ENCODE measurements at regions not wholly inside any gene's neighbourhood (a gene's known extent, or its start where the extent isn't known, plus 50 kb on each side); places are given as distances from the start of the nearest gene placed in this dataset.

DNA sequence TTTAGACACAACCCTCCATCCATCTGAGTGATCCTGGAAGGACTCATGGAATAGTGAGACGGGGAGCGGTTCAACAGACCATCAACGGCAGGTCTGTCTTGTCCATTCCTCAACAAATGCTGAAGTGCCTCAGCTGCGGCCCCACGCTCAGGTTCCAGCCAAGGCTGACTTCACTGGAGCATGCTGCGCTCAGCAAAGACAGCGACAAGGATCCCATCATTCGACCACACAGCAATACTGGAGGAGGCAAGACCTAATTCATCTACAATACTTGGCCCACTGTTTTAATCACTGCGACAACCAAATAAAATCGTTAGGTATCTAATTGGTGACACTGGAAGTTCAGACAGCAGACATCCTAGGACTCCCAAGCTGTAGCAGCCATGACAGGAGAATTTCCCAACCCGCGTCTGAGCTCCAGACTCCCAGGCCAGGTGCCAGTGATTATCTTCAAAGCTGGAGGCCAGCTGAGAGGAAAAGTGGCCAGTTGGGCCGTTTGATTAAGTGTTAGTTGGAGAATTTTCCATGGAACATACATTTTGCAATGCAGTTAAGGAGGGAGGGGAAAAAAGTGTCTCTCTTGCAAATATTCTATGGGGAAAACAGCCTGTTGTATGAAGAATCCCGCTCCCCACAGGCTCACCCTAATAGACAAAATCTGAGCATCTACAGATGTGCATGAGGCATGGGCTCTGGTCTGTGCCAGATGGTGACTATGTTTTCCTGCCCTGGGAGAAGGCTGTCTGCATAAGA lies 92.5 kb upstream of the SLC35G4 start:
- DNase-seq (ENCODE audit: unreplicated experiment) = no peak
- Mint-ChIP-seq H3K36me3 (ENCODE audit: insufficient read depth, unreplicated experiment) (no peaks in the 10 kb centered on the region), H3K4me1 (ENCODE audit: insufficient read depth, unreplicated experiment) (peaks cover 6% of the 10 kb centered on the region)

DNA sequence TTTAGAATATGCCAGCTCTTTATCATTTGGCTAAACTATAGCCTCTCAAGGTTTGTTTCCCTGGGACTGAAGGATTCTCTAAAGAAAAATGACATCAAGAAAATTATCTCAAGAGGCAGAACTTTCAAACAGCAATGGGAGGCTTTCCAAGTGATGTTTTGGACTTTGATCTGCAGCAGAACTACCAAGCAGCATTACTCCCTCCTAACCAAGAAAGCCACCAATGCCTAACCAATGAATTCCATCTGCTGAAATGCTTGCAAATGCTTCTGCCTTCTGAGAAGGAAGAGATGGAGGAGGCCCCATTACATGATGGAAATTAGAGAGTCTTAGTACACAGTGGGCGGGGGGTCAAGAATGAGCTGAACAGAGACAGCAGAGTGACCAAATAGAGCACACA lies 95.1 kb upstream of the SLC35G4 start:
- no TSS peak for BruUV-seq (replicated peaks)
- POLR2A ChIA-PET = interaction anchor here (1.1 kb wide), 1 partner anchor 353 kb away, joined by 3 read pairs; no protein-coding TSS in a partner anchor

More for the DNA sequence above, 92.5 kb upstream of the SLC35G4 start:
- intact Hi-C loops (cut with micrococcal nuclease) = loop anchor here (10.0 kb wide), 1 partner anchor 132 kb away; no protein-coding TSS in a partner anchor
- ChIA-PET CTCF (interaction anchor here (0.5 to 4.2 kb wide), 5 partner anchors 138 to 305 kb away, joined by 3 to 41 read pairs (median 3); no protein-coding TSS in a partner anchor), POLR2A (no interaction called here)
- H3K27me3 Mint-ChIP-seq (ENCODE audit: insufficient read depth, unreplicated experiment) = peaks cover 17% of the 10 kb centered on the region
- no TSS peak for BruUV-seq (replicated peaks)
- no peaks in the 10 kb centered on the region for H3K9me3 Mint-ChIP-seq (ENCODE audit: unreplicated experiment)
- H3K27ac Mint-ChIP-seq (ENCODE audit: low read depth, unreplicated experiment) = no peak overlapping the region
- TF ChIP-seq, protein P1, sequence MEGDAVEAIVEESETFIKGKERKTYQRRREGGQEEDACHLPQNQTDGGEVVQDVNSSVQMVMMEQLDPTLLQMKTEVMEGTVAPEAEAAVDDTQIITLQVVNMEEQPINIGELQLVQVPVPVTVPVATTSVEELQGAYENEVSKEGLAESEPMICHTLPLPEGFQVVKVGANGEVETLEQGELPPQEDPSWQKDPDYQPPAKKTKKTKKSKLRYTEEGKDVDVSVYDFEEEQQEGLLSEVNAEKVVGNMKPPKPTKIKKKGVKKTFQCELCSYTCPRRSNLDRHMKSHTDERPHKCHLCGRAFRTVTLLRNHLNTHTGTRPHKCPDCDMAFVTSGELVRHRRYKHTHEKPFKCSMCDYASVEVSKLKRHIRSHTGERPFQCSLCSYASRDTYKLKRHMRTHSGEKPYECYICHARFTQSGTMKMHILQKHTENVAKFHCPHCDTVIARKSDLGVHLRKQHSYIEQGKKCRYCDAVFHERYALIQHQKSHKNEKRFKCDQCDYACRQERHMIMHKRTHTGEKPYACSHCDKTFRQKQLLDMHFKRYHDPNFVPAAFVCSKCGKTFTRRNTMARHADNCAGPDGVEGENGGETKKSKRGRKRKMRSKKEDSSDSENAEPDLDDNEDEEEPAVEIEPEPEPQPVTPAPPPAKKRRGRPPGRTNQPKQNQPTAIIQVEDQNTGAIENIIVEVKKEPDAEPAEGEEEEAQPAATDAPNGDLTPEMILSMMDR (IDR thresholded peaks at IDR 0.05; ENCODE audit: unreplicated experiment) = no peak
- no peak overlapping the region for H3K4me3 Mint-ChIP-seq (ENCODE audit: unreplicated experiment)

DNA sequence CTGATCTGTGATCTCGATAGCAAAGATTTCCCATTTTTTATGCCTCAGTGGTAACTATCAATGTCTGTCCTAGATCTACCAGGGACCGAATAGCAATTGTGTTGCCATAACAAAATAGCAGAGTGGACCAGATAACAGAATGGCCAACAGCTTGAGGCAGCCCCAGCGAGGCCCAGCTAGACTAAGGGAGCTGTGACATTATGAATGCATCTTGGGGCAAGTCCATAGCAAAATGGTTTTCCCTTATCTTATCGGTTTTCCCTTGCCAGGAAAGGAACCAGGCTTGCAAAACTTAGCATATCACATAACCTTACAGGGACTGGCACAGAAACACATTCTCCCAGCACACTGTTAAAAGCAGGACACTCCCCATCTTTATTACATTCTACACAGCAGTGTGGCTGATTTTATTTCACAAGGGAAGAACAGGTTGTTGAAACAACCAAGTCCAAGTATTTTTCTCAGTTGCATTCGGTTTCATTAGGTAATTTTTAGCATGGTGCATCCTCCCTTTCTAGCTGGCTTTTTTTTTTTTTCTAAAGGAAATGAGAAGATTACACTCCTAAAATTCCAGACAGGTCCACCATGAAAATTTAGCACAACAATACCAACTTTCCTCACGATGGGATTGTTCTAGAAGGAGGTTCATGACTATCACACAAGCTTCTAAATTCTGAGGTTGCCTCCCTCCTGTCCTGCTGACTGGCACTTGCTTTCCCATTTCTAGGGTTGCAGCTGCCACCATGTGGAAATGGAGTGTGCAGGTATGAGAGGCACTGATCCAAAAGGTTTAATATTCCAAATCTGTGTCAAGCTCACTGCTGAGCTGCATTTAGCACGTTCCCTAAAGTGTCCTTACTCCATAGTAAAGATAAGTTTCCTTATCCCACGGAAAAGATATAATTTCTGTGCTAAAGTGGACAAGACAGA lies 97.0 kb upstream of the SLC35G4 start:
- TF ChIP-seq, protein P1 (IDR thresholded peaks at IDR 0.05; ENCODE audit: unreplicated experiment) = peak; percentile 74
- H3K9me3 Mint-ChIP-seq (ENCODE audit: unreplicated experiment) = no peaks in the 10 kb centered on the region
- POLR2A ChIA-PET = interaction anchor here (0.6 to 2.0 kb wide), 5 partner anchors 11 to 358 kb away, joined by 4 to 18 read pairs (median 5); no protein-coding TSS in a partner anchor
- H3K36me3 Mint-ChIP-seq (ENCODE audit: insufficient read depth, unreplicated experiment) = no peaks in the 10 kb centered on the region
- intact Hi-C loops (cut with micrococcal nuclease) = loop anchor here (1.0 to 10.0 kb wide), 6 partner anchors 40 to 660 kb away; no protein-coding TSS in a partner anchor
- no peaks in the 10 kb centered on the region for H3K4me1 Mint-ChIP-seq (ENCODE audit: insufficient read depth, unreplicated experiment)
- DNase-seq (ENCODE audit: unreplicated experiment) = peak; percentile 68
- CTCF ChIA-PET = interaction anchor here (0.5 to 6.9 kb wide), 30 partner anchors 10 to 1349 kb away, joined by 3 to 114 read pairs (median 4); no protein-coding TSS in a partner anchor
- H3K27ac Mint-ChIP-seq (ENCODE audit: low read depth, unreplicated experiment) = no peak overlapping the region
- BruUV-seq (replicated peaks) = no TSS peak
- H3K27me3 Mint-ChIP-seq (ENCODE audit: insufficient read depth, unreplicated experiment) = peaks cover 17% of the 10 kb centered on the region
- H3K4me3 Mint-ChIP-seq (ENCODE audit: unreplicated experiment) = no peak overlapping the region

More for the DNA sequence above, 95.1 kb upstream of the SLC35G4 start:
- no peaks in the 10 kb centered on the region for H3K36me3 Mint-ChIP-seq (ENCODE audit: insufficient read depth, unreplicated experiment)
- CTCF ChIA-PET = interaction anchor here (0.6 to 6.9 kb wide), 10 partner anchors 11 to 667 kb away, joined by 3 to 114 read pairs (median 4); no protein-coding TSS in a partner anchor
- H3K9me3 Mint-ChIP-seq (ENCODE audit: unreplicated experiment) = no peaks in the 10 kb centered on the region
- intact Hi-C loops (cut with micrococcal nuclease) = loop anchor here (5.0 to 10.0 kb wide), 3 partner anchors 129 to 662 kb away; no protein-coding TSS in a partner anchor
- no peak for DNase-seq (ENCODE audit: unreplicated experiment)
- H3K27ac Mint-ChIP-seq (ENCODE audit: low read depth, unreplicated experiment) = no peak overlapping the region
- TF ChIP-seq, protein P1 (IDR thresholded peaks at IDR 0.05; ENCODE audit: unreplicated experiment) = no peak
- H3K4me1 Mint-ChIP-seq (ENCODE audit: insufficient read depth, unreplicated experiment) = no peaks in the 10 kb centered on the region
- H3K4me3 Mint-ChIP-seq (ENCODE audit: unreplicated experiment) = no peak overlapping the region
- peaks cover 17% of the 10 kb centered on the region for H3K27me3 Mint-ChIP-seq (ENCODE audit: insufficient read depth, unreplicated experiment)

Data from MCF 10A (cell line).